ENCODE measurements at regions not wholly inside any gene's neighbourhood (a gene's known extent, or its start where the extent isn't known, plus 50 kb on each side); places are given as distances from the start of the nearest gene placed in this dataset.
"Not testable (repeated sequence)": the region's sequence is repeated elsewhere in the genome, so short reads cannot be mapped to it uniquely, and the experiment has no call there.

DNA sequence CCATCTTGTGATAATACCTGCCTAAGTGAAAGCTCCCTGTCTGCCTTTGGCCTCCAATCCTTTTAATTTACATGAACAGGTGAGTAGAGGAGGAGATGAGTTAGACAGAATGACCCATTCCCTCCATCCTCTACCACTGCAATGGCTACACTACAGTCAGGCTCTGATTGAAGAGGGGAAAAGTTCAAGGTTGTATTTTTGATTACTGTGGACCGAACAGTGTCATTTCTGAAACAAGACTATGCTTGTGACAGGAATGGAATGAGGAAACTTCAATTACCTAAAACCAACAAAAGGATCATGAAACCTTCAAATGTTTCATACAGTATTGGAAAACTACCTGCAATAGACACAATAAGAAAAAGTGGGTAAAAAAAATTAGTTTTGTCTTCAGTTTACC is 85.5 kb upstream of the GBE1 start:
- DNase-seq = no peak

DNA sequence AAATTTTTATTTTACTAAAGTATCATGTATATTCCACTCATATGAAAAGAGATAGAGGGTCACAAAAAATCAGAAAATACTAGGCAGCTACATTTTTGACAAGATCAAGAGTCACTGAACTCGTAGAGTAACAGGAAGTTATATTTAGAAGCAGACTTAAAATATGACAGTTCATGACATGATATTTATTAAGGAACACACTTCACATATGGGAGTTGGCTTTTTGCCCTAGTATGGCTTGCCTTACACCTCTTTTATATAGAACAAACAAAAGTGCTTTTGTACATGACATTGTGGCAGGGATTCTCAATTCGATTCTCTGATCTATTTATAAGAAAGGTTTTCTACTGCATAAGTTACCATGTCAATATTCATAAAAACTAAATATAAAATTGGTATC is 80.1 kb upstream of the GBE1 start:
- no peak for DNase-seq

DNA sequence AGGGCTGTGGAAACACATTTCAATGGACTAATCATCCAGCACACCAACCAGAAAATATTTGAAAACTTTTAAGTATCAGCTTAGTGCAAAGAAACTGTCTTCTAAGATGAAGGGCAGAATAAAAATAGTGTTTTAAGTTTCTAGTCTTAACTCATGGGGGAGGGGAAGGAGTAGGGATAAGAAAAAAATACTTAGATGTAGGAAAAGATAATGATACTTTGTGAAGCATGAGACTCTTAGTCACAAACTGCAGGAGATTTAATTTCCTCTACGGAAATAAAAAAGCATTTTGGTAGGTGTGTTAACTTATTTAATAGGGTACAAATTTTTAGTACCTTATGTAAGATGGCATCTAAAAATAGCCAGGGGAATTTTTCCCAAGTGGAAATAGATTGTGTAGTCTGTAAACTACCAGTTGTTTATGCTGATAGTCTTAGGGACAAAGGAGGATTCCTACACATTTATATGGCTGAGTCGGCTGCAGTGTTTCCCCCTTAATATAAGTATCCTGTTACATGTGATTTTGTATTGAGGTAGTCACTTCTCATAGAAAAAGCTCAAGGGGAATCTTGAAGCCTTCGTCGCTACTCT is 78.2 kb upstream of the GBE1 start:
- DNase-seq = no peak

DNA sequence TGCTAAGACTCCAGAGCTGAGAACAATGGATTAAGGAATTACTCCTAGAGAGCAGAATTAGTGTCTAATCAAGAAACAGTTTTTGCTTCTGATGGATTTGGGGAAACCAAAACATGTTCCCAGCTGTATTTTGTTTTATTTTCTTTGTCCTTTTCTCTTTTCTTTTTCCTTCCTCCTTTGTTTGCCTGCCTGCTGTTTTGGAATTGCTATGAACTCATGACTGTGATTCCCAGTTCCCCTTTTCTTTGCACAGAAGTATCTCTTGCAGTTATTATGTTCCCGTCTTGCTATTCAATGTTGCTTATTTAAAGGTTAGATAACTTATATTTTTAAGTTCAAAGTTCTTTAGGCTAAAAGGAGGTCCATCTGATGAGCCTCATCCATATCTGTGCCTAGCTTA is 77.0 kb upstream of the GBE1 start:
- DNase-seq = no peak

DNA sequence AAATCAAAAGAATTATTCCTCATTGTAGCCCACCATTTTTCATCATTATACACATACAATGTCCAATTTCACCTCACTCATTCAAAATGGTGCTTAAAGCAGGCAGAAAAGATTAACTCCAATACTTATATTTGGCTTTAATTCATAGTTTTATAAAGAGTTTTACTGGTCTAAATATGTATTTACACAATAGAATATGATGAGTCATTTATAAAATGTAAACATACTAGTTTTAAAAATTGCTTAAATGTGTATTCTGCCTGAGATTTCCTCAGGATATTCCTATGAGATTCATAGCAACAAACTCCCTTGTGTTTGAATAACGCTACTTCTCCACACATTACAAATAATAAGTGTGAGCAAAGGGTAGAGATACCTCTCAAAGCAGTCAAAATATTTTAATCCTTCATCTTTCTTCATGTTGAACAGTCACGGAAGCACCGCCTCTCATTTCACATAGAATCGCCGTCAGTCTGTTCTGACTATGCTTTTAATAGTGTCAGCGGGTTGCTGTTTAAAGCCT is 75.7 kb upstream of the GBE1 start:
- DNase-seq = no peak

DNA sequence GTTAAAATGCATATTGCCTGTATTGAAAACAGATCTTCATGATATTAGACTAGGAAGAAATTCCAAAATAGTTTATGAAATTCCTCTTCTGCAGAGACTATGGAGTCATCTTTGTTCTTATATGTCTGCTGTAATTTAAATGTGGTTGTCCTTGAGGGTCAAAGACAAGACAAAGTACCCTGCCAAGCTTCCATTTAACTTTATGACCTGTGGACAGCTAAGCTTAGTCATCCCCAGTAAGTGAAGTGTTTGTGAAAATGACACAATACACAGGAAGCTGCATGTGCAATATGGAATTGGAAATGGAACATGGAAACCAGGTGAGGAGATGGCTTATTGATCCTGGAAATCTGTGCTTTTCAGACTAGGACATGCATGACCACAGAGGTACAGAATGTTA is 68.5 kb upstream of the GBE1 start:
- DNase-seq = no peak

DNA sequence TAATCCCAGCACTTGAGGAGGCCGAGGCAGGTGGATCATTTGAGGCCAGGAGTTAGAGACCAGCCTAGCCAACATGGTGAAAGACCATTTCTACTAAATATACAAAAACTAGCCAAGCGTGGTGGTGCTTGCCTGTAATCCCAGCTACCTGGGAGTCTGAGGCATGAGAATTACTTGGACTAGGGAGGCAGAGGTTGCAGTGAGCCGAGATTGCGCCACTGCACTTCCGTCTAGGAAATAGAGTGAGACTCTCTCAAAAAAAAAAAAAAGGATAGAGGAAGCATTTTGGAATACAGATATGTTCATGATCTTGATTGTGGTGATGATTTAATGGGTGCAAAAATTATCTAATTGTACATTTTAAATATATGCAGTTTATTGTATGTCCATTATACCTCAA is 67.8 kb upstream of the GBE1 start:
- DNase-seq = not testable (repeated sequence)

DNA sequence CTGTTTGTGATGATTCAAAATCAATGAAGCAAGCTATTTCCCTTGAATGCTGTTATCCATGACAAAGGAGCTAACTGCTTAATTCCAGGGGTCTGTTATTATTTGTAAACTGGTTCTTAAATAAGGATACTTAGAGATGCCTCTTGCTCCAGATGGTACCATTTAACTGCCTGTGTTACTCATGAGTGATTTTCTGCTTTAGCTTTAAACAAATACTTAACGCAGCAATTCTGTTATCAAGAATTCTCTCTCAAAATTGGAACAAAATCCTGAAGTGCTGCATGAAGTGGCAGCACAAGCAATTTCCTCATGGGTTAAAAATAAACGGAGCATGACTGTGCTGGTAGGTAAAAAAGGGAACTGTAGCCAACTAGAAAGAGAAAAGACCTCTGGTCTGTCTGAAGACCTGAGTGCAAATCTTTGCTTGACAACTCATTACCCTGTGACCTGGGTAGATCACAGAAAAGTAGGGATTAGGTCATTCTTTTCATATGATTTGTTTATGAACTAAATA is 62.5 kb upstream of the GBE1 start:
- DNase-seq = no peak

DNA sequence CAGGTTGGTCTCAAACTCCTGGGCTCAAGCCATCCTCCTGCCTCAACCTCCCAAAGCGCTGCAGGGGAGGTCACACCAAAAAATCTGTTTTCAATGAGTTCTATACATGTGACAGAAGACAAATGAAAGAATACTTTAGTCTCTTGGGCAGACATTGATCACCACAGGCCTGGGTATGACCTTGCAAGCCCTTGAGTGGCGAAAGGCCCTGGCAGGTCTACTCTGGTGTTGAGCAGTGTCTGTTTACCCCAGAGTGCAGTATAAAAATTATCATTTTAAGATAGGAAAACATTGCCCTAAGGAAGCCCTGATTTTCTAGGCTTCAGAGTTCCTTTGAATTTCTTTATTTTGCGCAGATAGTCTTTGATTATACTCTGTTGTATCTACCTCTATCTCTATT is 61.6 kb upstream of the GBE1 start:
- DNase-seq = no peak

DNA sequence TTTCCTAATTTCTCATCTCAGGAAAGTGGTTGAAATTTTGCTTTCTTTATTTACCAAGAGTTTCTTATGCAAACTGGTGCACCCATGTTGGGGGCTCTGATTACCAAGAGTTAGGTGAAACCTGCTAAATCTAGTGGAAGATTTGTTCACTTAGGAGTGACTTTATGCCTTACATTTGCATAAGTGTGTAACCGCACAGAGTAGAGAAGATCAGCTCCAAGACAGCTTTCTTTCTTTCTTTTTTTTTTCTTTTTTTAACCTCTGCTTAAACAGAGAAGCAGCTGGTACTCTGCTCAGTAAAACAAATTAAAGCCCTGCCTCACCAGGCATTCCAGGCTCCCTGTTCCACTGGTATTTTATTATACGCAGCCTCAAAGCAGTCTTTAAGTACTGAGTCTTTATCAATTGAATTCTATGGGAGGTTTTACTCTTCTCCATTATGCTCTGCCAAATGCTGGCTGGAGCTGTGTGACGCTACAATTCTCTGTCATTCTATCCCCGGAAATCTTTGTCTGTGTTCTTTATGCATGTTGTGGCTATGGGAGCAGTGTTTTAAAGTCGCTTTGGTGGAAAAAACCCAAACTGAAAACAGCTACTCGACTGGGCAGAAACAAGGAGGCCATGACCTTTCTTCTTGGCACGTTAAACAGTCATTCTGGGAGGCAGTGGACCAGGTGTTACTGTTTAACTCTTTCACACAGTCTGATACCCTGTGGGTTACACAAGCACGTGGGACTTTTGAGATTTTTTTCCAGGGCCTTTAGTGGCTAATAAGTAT is 55.2 kb upstream of the GBE1 start:
- DNase-seq = peak; percentile 78

DNA sequence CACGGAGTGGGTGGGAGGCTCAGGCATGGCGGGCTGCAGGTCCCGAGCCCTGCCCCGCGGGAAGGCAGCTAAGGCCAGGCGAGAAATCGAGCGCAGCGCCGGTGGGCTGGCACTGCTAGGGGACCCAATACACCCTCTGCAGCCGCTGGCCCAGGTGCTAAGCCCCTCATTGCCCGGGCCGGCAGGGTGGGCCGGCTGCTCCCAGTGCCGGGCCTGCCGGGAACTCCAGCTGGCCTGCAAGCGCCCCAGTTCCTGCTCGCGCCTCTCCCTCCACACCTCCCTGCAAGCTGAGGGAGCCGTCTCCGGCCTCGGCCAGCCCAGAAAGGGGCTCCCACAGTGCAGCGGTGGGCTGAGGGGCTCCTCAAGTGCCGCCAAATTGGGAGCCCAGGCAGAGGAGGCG is 50.7 kb upstream of the GBE1 start:
- not testable (repeated sequence) for DNase-seq
